HG03521 (cell line): ENCODE measurements at regions not wholly inside any gene's neighbourhood (a gene's known extent, or its start where the extent isn't known, plus 50 kb on each side); places are given as distances from the start of the nearest gene placed in this dataset.

Experiments used
- ATAC-seq: cut with Tn5 transposase; IDR thresholded peaks from one replicate; pipeline ENCODE4 v1.9.1; 2021; ENCODE audit warnings: mild to moderate bottlenecking, moderate library complexity; ENCODE audit not compliant: unreplicated experiment

GRCh38 chr1:88111816-88112215, 572.3 kb upstream of the PKN2 start:
- no peak for ATAC-seq

GRCh38 chr1:88117597-88117996, 566.5 kb upstream of the PKN2 start:
- no peak for ATAC-seq

GRCh38 chr1:88118176-88118845, 565.8 kb upstream of the PKN2 start:
- ATAC-seq, result no peak

GRCh38 chr1:88124614-88125013, 559.5 kb upstream of the PKN2 start:
- no peak for ATAC-seq

GRCh38 chr1:88126467-88126866, 557.6 kb upstream of the PKN2 start:
- no peak for ATAC-seq

- no peak for ATAC-seq
These were observed 550.1 kb upstream of the PKN2 start for GRCh38 chr1:88133991-88134390.

- no peak for ATAC-seq
These were observed 548.8 kb upstream of the PKN2 start for GRCh38 chr1:88134983-88135921.

GRCh38 chr1:88139633-88140032, 544.4 kb upstream of the PKN2 start:
- ATAC-seq, result no peak

GRCh38 chr1:88140325-88140724, 543.7 kb upstream of the PKN2 start:
- ATAC-seq, result no peak

- ATAC-seq, result no peak
These were observed 542.5 kb upstream of the PKN2 start for GRCh38 chr1:88141499-88142074.

- no peak for ATAC-seq
These were observed 538.3 kb upstream of the PKN2 start for GRCh38 chr1:88145752-88146151.

- ATAC-seq, result no peak
These were observed 534.4 kb upstream of the PKN2 start for GRCh38 chr1:88149686-88150085.

- ATAC-seq, result no peak
These were observed 533.7 kb upstream of the PKN2 start for GRCh38 chr1:88150330-88150729.

GRCh38 chr1:88163187-88163586, 520.9 kb upstream of the PKN2 start:
- no peak for ATAC-seq

GRCh38 chr1:88168126-88168525, 515.9 kb upstream of the PKN2 start:
- ATAC-seq, result no peak

- no peak for ATAC-seq
These were observed 514.9 kb upstream of the PKN2 start for GRCh38 chr1:88169139-88169538.

GRCh38 chr1:88169939-88170338, 514.1 kb upstream of the PKN2 start:
- ATAC-seq, result no peak

GRCh38 chr1:88175120-88175630, 508.9 kb upstream of the PKN2 start:
- ATAC-seq, result no peak

- no peak for ATAC-seq
These were observed 508.3 kb upstream of the PKN2 start for GRCh38 chr1:88175631-88176226.

- no peak for ATAC-seq
These were observed 504.1 kb upstream of the PKN2 start for GRCh38 chr1:88179943-88180342.

- ATAC-seq, result peak; percentile 99
These were observed 503.5 kb upstream of the PKN2 start for GRCh38 chr1:88180449-88181108.
